C4-2B (cell line): ENCODE measurements at regions not wholly inside any gene's neighbourhood (a gene's known extent, or its start where the extent isn't known, plus 50 kb on each side); places are given as distances from the start of the nearest gene placed in this dataset.

Experiments
- CTCF ChIP-seq: fragments of 450-650 bp; conservative IDR thresholded peaks from 2 replicates; pipeline ENCODE4 v1.5.1; 2017; ENCODE audit warnings: mild to moderate bottlenecking
- ZFX ChIP-seq: fragments of 450-650 bp; IDR thresholded peaks from 2 replicates; pipeline ENCODE4 v1.6.1; 2017

GRCh38 chr12:40499856-40500255 is 192.4 kb upstream of the CNTN1 start:
- TF ChIP-seq CTCF: no peak
- no peak for TF ChIP-seq ZFX
